Astrocyte (in vitro differentiated cells and primary cell): ENCODE measurements at regions not wholly inside any gene's neighbourhood (a gene's known extent, or its start where the extent isn't known, plus 50 kb on each side); places are given as distances from the start of the nearest gene placed in this dataset.

Source experiments
- EZH2 ChIP-seq: IDR thresholded peaks from 2 replicates; pipeline ENCODE4 v1.6.1; 2012; ENCODE audit warnings: mild to moderate bottlenecking, low read length, inconsistent platforms; ENCODE audit not compliant: insufficient read depth
- TF ChIP-seq, protein P1 (sequence below): IDR thresholded peaks from 2 replicates; pipeline ENCODE4 v1.5.1; 2011; ENCODE audit warnings: low read depth, mild to moderate bottlenecking, inconsistent platforms, low read length, moderate library complexity; ENCODE audit not compliant: insufficient read depth

DNA sequence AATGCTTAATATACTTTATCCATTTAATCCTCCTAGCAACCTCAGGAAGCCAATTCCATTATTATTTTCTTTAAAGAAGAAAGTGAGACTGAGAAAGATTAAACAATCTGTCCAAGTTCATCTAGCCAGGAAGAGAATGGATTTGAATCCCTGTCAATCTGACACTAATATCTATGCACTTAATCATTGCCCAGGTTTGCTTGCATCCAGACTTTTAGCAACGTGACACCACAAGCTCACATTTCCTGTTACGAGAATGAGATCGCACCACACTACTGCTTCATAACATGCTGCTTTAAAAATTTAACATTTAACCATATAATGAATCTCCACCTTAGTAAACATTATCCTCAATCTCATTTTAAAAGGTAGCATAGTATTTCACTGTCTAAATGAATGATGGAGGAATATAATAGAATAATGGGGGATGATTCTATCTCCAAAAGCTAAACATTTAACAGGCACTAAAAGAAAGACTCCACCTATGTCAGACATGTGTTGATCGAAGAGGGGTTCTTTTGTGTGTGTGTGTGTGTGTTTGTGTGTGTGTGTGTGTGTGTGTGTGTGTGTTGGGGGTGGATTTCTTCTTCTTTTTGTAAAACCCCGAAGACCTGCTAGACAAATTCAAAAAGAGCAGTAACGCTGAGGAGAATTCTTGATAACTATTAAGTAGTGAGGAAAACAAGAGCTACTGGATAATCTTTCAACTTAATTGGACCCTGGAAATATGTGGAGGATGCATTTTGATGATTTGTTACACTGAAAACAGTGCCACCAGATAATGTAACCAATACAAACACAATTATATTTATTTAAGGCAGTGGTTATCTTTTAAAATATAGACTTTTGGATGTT is 138.7 kb upstream of the NR3C1 start:
- TF ChIP-seq, protein P1, sequence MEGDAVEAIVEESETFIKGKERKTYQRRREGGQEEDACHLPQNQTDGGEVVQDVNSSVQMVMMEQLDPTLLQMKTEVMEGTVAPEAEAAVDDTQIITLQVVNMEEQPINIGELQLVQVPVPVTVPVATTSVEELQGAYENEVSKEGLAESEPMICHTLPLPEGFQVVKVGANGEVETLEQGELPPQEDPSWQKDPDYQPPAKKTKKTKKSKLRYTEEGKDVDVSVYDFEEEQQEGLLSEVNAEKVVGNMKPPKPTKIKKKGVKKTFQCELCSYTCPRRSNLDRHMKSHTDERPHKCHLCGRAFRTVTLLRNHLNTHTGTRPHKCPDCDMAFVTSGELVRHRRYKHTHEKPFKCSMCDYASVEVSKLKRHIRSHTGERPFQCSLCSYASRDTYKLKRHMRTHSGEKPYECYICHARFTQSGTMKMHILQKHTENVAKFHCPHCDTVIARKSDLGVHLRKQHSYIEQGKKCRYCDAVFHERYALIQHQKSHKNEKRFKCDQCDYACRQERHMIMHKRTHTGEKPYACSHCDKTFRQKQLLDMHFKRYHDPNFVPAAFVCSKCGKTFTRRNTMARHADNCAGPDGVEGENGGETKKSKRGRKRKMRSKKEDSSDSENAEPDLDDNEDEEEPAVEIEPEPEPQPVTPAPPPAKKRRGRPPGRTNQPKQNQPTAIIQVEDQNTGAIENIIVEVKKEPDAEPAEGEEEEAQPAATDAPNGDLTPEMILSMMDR: no peak
- TF ChIP-seq EZH2: no peak
